ENCODE measurements at regions not wholly inside any gene's neighbourhood (a gene's known extent, or its start where the extent isn't known, plus 50 kb on each side); places are given as distances from the start of the nearest gene placed in this dataset.
"Not testable (repeated sequence)": the region's sequence is repeated elsewhere in the genome, so short reads cannot be mapped to it uniquely, and the experiment has no call there.

GRCh38 chrX:87961471-87961870 lies 443.9 kb downstream of the KLHL4 start:
- H3K27ac ChIP-seq = no peak overlapping the region
- H3K4me1 ChIP-seq = no peaks in the 10 kb centered on the region
- intact Hi-C loops (cut with DNase I; ENCODE audit: low total_unique reads) = no loop called here
- no peak for DNase-seq
- H3K4me3 ChIP-seq = no peak overlapping the region
- H3K36me3 ChIP-seq = no peaks in the 10 kb centered on the region
- TF ChIP-seq POLR2AphosphoS5 (IDR thresholded peaks at IDR 0.05) (no peak), CTCF (IDR thresholded peaks at IDR 0.05 in 8 of 11, conservative IDR thresholded peaks at IDR 0.05 in 3 of 11) (no peak), POLR2A (IDR thresholded peaks at IDR 0.05) (no peak)
- H3K9me3 ChIP-seq = no peaks in the 10 kb centered on the region
- no peaks in the 10 kb centered on the region for H3K27me3 ChIP-seq (replicated peaks in 1 of 7)
- 57 to 88% (median 75%) methylated on average over 1 to 4 of the region's 4 CpGs for WGBS, 5 donors

- no peaks in the 10 kb centered on the region for H3K9me3 ChIP-seq
- 84 to 100% (median 89%) methylated on average over 2 of the region's 2 CpGs for WGBS, 5 donors
- no peaks in the 10 kb centered on the region for H3K27me3 ChIP-seq (replicated peaks in 1 of 7)
- no peak overlapping the region for H3K27ac ChIP-seq
- H3K4me1 ChIP-seq = no peaks in the 10 kb centered on the region
- DNase-seq = no peak
- H3K36me3 ChIP-seq = no peaks in the 10 kb centered on the region
- no peak for TF ChIP-seq POLR2AphosphoS5 (IDR thresholded peaks at IDR 0.05)
- TF ChIP-seq POLR2A (IDR thresholded peaks at IDR 0.05) = no peak
- TF ChIP-seq CTCF (IDR thresholded peaks at IDR 0.05 in 8 of 11, conservative IDR thresholded peaks at IDR 0.05 in 3 of 11) = no peak
- intact Hi-C loops (cut with DNase I; ENCODE audit: low total_unique reads) = no loop called here
- no peak overlapping the region for H3K4me3 ChIP-seq
Measured at GRCh38 chrX:87968118-87968517, 450.5 kb downstream of the KLHL4 start.

- H3K9me3 ChIP-seq; intact Hi-C loops (cut with DNase I; ENCODE audit: low total_unique reads); H3K27ac ChIP-seq; H3K36me3 ChIP-seq; H3K4me3 ChIP-seq; DNase-seq; H3K4me1 ChIP-seq; H3K27me3 ChIP-seq (replicated peaks in 1 of 7): not testable (repeated sequence)
- WGBS, 5 donors = 53 to 78% (median 66%) methylated on average over 3 to 6 of the region's 6 CpGs
Measured at GRCh38 chrX:87972121-87972520, 454.5 kb downstream of the KLHL4 start.

- H3K27ac ChIP-seq = no peak overlapping the region
- TF ChIP-seq POLR2AphosphoS5 (IDR thresholded peaks at IDR 0.05) (no peak), POLR2A (IDR thresholded peaks at IDR 0.05) (no peak), CTCF (IDR thresholded peaks at IDR 0.05 in 8 of 11, conservative IDR thresholded peaks at IDR 0.05 in 3 of 11) (no peak)
- peaks cover 0 to 6% (median 0%) of the 10 kb centered on the region in 7 donors for H3K27me3 ChIP-seq (replicated peaks in 1 of 7)
- H3K4me1 ChIP-seq = no peaks in the 10 kb centered on the region
- no peak for DNase-seq
- WGBS, 5 donors = 68 to 94% (median 88%) methylated on average over 1 of the region's 1 CpG
- peaks cover 0 to 9% (median 0%) of the 10 kb centered on the region in 8 donors for H3K9me3 ChIP-seq
- H3K4me3 ChIP-seq = no peak overlapping the region
- intact Hi-C loops (cut with DNase I; ENCODE audit: low total_unique reads) = no loop called here
- H3K36me3 ChIP-seq = no peaks in the 10 kb centered on the region
Measured at GRCh38 chrX:87975365-87975764, 457.8 kb downstream of the KLHL4 start.

- not testable (repeated sequence) for H3K36me3 ChIP-seq
Measured at GRCh38 chrX:88007873-88008272, 490.3 kb downstream of the KLHL4 start.

More at GRCh38 chrX:88007873-88008272, 490.3 kb downstream of the KLHL4 start:
- peaks cover 0 to 35% (median 2%) of the 10 kb centered on the region in 8 donors for H3K9me3 ChIP-seq
- H3K27ac ChIP-seq; H3K4me3 ChIP-seq; H3K27me3 ChIP-seq (replicated peaks in 1 of 7); DNase-seq; intact Hi-C loops (cut with DNase I; ENCODE audit: low total_unique reads); H3K4me1 ChIP-seq: not testable (repeated sequence)
- 82 to 94% (median 88%) methylated on average over 3 of the region's 3 CpGs for WGBS, 5 donors
